ENCODE measurements at regions not wholly inside any gene's neighbourhood (a gene's known extent, or its start where the extent isn't known, plus 50 kb on each side); places are given as distances from the start of the nearest gene placed in this dataset.

DNA sequence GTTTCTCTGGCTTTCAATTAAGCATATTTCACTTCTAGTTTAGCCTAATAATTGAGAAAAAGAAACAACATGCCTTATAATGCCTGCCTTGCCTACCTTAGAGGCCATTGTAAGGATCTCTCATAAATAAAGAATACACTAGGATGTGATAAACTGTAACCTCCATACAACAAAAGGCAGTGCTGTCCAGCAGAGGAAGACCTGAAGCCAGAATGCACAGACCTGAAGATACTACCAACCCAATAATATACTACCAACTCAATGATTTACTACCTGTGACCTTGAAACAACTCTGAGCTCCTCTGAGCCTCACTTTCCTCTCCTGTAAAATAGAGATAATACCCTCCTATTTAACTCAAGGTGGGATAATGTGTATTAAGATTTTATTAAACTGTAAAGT, 361.3 kb downstream of the TTLL7 start:
- TF ChIP-seq TCF12 (IDR thresholded peaks at IDR 0.05; ENCODE audit: low read depth) (no peak), EP300 (IDR thresholded peaks at IDR 0.05; ENCODE audit: borderline replicate concordance) (no peak), YY1 (IDR thresholded peaks at IDR 0.05; ENCODE audit: low read depth) (no peak), NFIC (IDR thresholded peaks at IDR 0.05) (no peak), TAF1 (IDR thresholded peaks at IDR 0.05; ENCODE audit: low read depth) (no peak), RAD21 (IDR thresholded peaks at IDR 0.05; ENCODE audit: low read depth) (no peak), FOXM1 (IDR thresholded peaks at IDR 0.05; ENCODE audit: borderline replicate concordance, low read depth) (no peak), CEBPB (IDR thresholded peaks at IDR 0.05) (no peak), ZBTB7A (IDR thresholded peaks at IDR 0.05; ENCODE audit: low read depth) (no peak)
- TF ChIP-seq, protein P1, sequence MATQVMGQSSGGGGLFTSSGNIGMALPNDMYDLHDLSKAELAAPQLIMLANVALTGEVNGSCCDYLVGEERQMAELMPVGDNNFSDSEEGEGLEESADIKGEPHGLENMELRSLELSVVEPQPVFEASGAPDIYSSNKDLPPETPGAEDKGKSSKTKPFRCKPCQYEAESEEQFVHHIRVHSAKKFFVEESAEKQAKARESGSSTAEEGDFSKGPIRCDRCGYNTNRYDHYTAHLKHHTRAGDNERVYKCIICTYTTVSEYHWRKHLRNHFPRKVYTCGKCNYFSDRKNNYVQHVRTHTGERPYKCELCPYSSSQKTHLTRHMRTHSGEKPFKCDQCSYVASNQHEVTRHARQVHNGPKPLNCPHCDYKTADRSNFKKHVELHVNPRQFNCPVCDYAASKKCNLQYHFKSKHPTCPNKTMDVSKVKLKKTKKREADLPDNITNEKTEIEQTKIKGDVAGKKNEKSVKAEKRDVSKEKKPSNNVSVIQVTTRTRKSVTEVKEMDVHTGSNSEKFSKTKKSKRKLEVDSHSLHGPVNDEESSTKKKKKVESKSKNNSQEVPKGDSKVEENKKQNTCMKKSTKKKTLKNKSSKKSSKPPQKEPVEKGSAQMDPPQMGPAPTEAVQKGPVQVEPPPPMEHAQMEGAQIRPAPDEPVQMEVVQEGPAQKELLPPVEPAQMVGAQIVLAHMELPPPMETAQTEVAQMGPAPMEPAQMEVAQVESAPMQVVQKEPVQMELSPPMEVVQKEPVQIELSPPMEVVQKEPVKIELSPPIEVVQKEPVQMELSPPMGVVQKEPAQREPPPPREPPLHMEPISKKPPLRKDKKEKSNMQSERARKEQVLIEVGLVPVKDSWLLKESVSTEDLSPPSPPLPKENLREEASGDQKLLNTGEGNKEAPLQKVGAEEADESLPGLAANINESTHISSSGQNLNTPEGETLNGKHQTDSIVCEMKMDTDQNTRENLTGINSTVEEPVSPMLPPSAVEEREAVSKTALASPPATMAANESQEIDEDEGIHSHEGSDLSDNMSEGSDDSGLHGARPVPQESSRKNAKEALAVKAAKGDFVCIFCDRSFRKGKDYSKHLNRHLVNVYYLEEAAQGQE (IDR thresholded peaks at IDR 0.05; ENCODE audit: low read depth): peak; percentile 40; the same call in 1 of the 2 replicates
- TF ChIP-seq, protein P2, sequence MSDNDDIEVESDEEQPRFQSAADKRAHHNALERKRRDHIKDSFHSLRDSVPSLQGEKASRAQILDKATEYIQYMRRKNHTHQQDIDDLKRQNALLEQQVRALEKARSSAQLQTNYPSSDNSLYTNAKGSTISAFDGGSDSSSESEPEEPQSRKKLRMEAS (IDR thresholded peaks at IDR 0.05): no peak
- TF ChIP-seq, protein P3, sequence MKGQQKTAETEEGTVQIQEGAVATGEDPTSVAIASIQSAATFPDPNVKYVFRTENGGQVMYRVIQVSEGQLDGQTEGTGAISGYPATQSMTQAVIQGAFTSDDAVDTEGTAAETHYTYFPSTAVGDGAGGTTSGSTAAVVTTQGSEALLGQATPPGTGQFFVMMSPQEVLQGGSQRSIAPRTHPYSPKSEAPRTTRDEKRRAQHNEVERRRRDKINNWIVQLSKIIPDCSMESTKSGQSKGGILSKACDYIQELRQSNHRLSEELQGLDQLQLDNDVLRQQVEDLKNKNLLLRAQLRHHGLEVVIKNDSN (IDR thresholded peaks at IDR 0.05): no peak

Data from Ishikawa (cell line).